HG03139 (cell line): ENCODE measurements at regions not wholly inside any gene's neighbourhood (a gene's known extent, or its start where the extent isn't known, plus 50 kb on each side); places are given as distances from the start of the nearest gene placed in this dataset.

Experiments
- ATAC-seq: cut with Tn5 transposase; IDR thresholded peaks from one replicate; pipeline ENCODE4 v1.9.1; 2021; ENCODE audit not compliant: unreplicated experiment

GRCh38 chr2:21607572-21607971 is 483.8 kb downstream of the TDRD15 start:
- no peak for ATAC-seq

- ATAC-seq, result no peak
Measured at GRCh38 chr2:21610304-21610703, 486.5 kb downstream of the TDRD15 start.

- ATAC-seq, result no peak
Measured at GRCh38 chr2:21617885-21618434, 494.2 kb downstream of the TDRD15 start.

GRCh38 chr2:21620771-21621170 is 497.0 kb downstream of the TDRD15 start:
- no peak for ATAC-seq

- no peak for ATAC-seq
Measured at GRCh38 chr2:21627938-21628337, 504.2 kb downstream of the TDRD15 start.

GRCh38 chr2:21633015-21633414 is 509.2 kb downstream of the TDRD15 start:
- no peak for ATAC-seq

- ATAC-seq, result no peak
Measured at GRCh38 chr2:21633466-21633865, 509.7 kb downstream of the TDRD15 start.

GRCh38 chr2:21633911-21634310 is 510.1 kb downstream of the TDRD15 start:
- ATAC-seq, result no peak

- no peak for ATAC-seq
Measured at GRCh38 chr2:21640046-21640445, 516.3 kb downstream of the TDRD15 start.

- no peak for ATAC-seq
Measured at GRCh38 chr2:21642647-21643046, 518.9 kb downstream of the TDRD15 start.

GRCh38 chr2:21643180-21643579 is 519.4 kb downstream of the TDRD15 start:
- ATAC-seq, result no peak

GRCh38 chr2:21644266-21644665 is 520.5 kb downstream of the TDRD15 start:
- ATAC-seq, result no peak

GRCh38 chr2:21646345-21646744 is 522.6 kb downstream of the TDRD15 start:
- ATAC-seq, result no peak

- ATAC-seq, result no peak
Measured at GRCh38 chr2:21650569-21650968, 526.8 kb downstream of the TDRD15 start.

- ATAC-seq, result no peak
Measured at GRCh38 chr2:21655136-21655535, 531.4 kb downstream of the TDRD15 start.

- ATAC-seq, result no peak
Measured at GRCh38 chr2:21656330-21657075, 532.7 kb downstream of the TDRD15 start.

GRCh38 chr2:21657445-21657844 is 533.7 kb downstream of the TDRD15 start:
- no peak for ATAC-seq

GRCh38 chr2:21658269-21658668 is 534.5 kb downstream of the TDRD15 start:
- no peak for ATAC-seq

GRCh38 chr2:21658907-21659477 is 535.2 kb downstream of the TDRD15 start:
- ATAC-seq, result no peak

- no peak for ATAC-seq
Measured at GRCh38 chr2:21664083-21664482, 540.3 kb downstream of the TDRD15 start.

- no peak for ATAC-seq
Measured at GRCh38 chr2:21667638-21668037, 543.9 kb downstream of the TDRD15 start.

- ATAC-seq, result no peak
Measured at GRCh38 chr2:21668078-21668710, 544.4 kb downstream of the TDRD15 start.
